SU-DHL-6 (cell line): ENCODE measurements at regions not wholly inside any gene's neighbourhood (a gene's known extent, or its start where the extent isn't known, plus 50 kb on each side); places are given as distances from the start of the nearest gene placed in this dataset.

Experiments used
- EZH2phosphoT487 ChIP-seq: fragments of 200-600 bp; sonication (generic), shearing (Covaris generic); conservative IDR thresholded peaks from 2 replicates; pipeline ENCODE4 v1.6.1; 2018; ENCODE audit warnings: mild to moderate bottlenecking, antibody characterized with exemption, low read length, moderate library complexity, mixed read lengths
- TF ChIP-seq, protein P1 (sequence below): fragments of 200-600 bp; sonication (generic); IDR thresholded peaks from one replicate; pipeline ENCODE4 v1.5.1; 2017; ENCODE audit warnings: antibody characterized with exemption, mild to moderate bottlenecking, low read length, moderate library complexity; ENCODE audit not compliant: insufficient read depth, poor library complexity, severe bottlenecking

DNA sequence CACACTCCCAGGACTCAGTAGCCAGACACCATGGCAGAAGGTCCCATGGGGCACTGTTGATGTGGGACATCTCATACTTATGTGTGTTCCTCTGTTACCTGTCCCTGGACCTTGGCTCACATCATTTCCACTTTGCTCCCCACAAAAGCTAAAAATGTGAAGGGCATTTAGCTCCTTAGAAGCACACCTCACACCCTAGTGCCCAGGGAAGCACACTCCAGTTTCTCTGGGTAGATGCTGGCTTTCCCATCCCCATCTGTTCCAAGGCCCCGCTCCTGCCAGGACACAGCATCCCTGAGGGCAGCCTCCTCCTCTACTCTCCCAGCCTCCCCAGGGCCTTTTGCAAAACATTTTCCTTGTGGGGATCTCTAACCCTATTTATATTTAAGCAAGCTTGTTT lies 572.4 kb upstream of the MGMT start:
- TF ChIP-seq, protein P1, sequence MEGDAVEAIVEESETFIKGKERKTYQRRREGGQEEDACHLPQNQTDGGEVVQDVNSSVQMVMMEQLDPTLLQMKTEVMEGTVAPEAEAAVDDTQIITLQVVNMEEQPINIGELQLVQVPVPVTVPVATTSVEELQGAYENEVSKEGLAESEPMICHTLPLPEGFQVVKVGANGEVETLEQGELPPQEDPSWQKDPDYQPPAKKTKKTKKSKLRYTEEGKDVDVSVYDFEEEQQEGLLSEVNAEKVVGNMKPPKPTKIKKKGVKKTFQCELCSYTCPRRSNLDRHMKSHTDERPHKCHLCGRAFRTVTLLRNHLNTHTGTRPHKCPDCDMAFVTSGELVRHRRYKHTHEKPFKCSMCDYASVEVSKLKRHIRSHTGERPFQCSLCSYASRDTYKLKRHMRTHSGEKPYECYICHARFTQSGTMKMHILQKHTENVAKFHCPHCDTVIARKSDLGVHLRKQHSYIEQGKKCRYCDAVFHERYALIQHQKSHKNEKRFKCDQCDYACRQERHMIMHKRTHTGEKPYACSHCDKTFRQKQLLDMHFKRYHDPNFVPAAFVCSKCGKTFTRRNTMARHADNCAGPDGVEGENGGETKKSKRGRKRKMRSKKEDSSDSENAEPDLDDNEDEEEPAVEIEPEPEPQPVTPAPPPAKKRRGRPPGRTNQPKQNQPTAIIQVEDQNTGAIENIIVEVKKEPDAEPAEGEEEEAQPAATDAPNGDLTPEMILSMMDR: no peak
- no peak for TF ChIP-seq EZH2phosphoT487
